Activated T-cell treated with anti-CD3 and anti-CD28 coated beads, Interleukin-2, amount 50 U/mL, for 72 hours (primary cell): ENCODE measurements at regions not wholly inside any gene's neighbourhood (a gene's known extent, or its start where the extent isn't known, plus 50 kb on each side); places are given as distances from the start of the nearest gene placed in this dataset.

Experiments
- ATAC-seq, 2 donors: fragments of 150-1000 bp; cut with Tn5 transposase; replicated peaks in 1 of 2; 2 replicates each; pipeline ENCODE4 v1.10.0; 2021; ENCODE audit warnings: moderate library complexity in 2 of 2, mild to moderate bottlenecking in 1 of 2
- DNase-seq, 2 donors: peaks; one replicate each; pipeline ENCODE4 v3.0.0; 2021 to 2022; ENCODE audit warnings: mixed read lengths in 1 of 2
- H3K27ac Mint-ChIP-seq: one replicate; pipeline ENCODE4 v1.8.0; 2022; ENCODE audit warnings: mild to moderate bottlenecking, moderate library complexity, mixed read lengths
- H3K27me3 Mint-ChIP-seq: one replicate; pipeline ENCODE4 v1.8.0; 2022; ENCODE audit warnings: low read depth, mixed read lengths
- H3K36me3 Mint-ChIP-seq, 2 donors: one replicate each; pipeline ENCODE4 v1.8.0; 2022; ENCODE audit warnings: mixed read lengths in 2 of 2, mild to moderate bottlenecking in 1 of 2; ENCODE audit not compliant: insufficient read depth in 2 of 2
- H3K4me1 Mint-ChIP-seq: one replicate; pipeline ENCODE4 v1.8.0; 2022; ENCODE audit warnings: low read depth, mixed read lengths
- H3K4me3 Mint-ChIP-seq, 2 donors: one replicate each; pipeline ENCODE4 v1.8.0; 2022; ENCODE audit warnings: mild to moderate bottlenecking in 2 of 2, mixed read lengths in 2 of 2, moderate library complexity in 2 of 2
- H3K9me3 Mint-ChIP-seq, 2 donors: one replicate each; pipeline ENCODE4 v1.8.0; 2022; ENCODE audit warnings: mixed read lengths in 2 of 2

GRCh38 chr15:96559087-96559486, 228.6 kb downstream of the NR2F2 start:
- Mint-ChIP-seq H3K4me1 (no peaks in the 10 kb centered on the region), H3K36me3 (no peaks in the 10 kb centered on the region), H3K9me3 (peaks cover 4 to 11% of the 10 kb centered on the region in 2 donors), H3K27ac (no peak overlapping the region), H3K4me3 (no peak overlapping the region), H3K27me3 (peaks cover 7% of the 10 kb centered on the region)
- DNase-seq (no peak), ATAC-seq (no peak)

GRCh38 chr15:96559631-96560030, 229.1 kb downstream of the NR2F2 start:
- ATAC-seq: no peak
- Mint-ChIP-seq H3K4me1 (no peaks in the 10 kb centered on the region), H3K9me3 (peaks cover 4 to 11% of the 10 kb centered on the region in 2 donors), H3K27me3 (peaks cover 7% of the 10 kb centered on the region), H3K27ac (no peak overlapping the region), H3K36me3 (no peaks in the 10 kb centered on the region), H3K4me3 (no peak overlapping the region)
- DNase-seq: no peak

- peaks cover 5 to 8% of the 10 kb centered on the region in 2 donors for H3K9me3 Mint-ChIP-seq
- H3K4me1 Mint-ChIP-seq: no peaks in the 10 kb centered on the region
- no peak overlapping the region for H3K4me3 Mint-ChIP-seq
- H3K27me3 Mint-ChIP-seq: peaks cover 7% of the 10 kb centered on the region
- DNase-seq (no peak), ATAC-seq (no peak)
- H3K36me3 Mint-ChIP-seq: no peaks in the 10 kb centered on the region
- no peak overlapping the region for H3K27ac Mint-ChIP-seq
These were observed 229.9 kb downstream of the NR2F2 start for GRCh38 chr15:96560246-96560895.

GRCh38 chr15:96561593-96561992, 231.1 kb downstream of the NR2F2 start:
- Mint-ChIP-seq H3K27ac (no peak overlapping the region), H3K9me3 (peaks cover 7 to 8% of the 10 kb centered on the region in 2 donors), H3K4me1 (no peaks in the 10 kb centered on the region), H3K36me3 (no peaks in the 10 kb centered on the region), H3K4me3 (no peak overlapping the region), H3K27me3 (peaks cover 7% of the 10 kb centered on the region)
- no peak for DNase-seq
- no peak for ATAC-seq

DNA sequence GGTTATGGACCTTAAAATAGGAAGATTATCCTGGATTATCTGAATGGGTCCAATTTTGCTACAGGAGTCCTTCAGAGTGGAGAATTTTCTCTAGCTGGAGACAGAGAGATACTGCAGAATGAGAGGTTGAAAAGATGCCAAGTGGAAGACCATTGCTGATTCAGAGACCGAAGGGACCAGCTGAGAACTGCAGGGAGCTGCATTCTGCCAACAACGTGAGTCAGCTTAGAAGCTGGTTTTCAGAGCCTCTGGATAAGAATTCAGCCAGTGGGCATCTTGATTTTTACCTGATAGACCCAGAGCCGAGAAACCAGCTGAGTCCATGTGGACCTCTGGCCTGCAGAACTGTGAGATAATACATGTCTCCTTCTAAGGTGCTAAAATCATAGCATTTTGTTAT, 234.0 kb downstream of the NR2F2 start:
- H3K27me3 Mint-ChIP-seq: peaks cover 7% of the 10 kb centered on the region
- no peak overlapping the region for H3K27ac Mint-ChIP-seq
- no peak overlapping the region for H3K4me3 Mint-ChIP-seq
- H3K36me3 Mint-ChIP-seq: no peaks in the 10 kb centered on the region
- DNase-seq: no peak
- no peaks in the 10 kb centered on the region for H3K4me1 Mint-ChIP-seq
- ATAC-seq: no peak
- H3K9me3 Mint-ChIP-seq: peaks cover 7% of the 10 kb centered on the region in 2 donors

GRCh38 chr15:96565266-96565665, 234.8 kb downstream of the NR2F2 start:
- Mint-ChIP-seq H3K27me3 (peaks cover 7% of the 10 kb centered on the region), H3K4me3 (no peak overlapping the region), H3K4me1 (no peaks in the 10 kb centered on the region), H3K9me3 (peaks cover 7% of the 10 kb centered on the region in 2 donors), H3K36me3 (no peaks in the 10 kb centered on the region), H3K27ac (no peak overlapping the region)
- no peak for DNase-seq
- no peak for ATAC-seq

DNA sequence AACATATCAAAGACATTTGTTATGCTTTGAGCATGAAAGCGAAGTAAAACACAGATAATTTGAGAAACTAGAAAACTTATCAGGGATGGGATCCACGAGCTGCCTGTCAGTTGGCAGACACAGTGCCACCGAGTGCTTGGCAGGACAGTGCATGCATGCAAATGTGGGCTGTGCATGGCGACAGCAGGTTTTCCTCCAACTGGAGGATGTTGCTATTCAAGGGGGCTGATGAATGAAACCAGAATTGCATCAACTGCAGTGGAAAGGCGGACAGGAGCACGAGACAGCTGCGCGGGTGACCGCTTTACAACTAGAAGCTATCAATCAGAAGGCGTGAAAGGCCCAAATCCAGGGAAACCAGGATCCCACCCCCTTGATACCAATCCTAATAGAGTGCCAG, 244.3 kb downstream of the NR2F2 start:
- no peak for ATAC-seq
- no peak overlapping the region for H3K4me3 Mint-ChIP-seq

GRCh38 chr15:96576596-96576995, 246.1 kb downstream of the NR2F2 start:
- Mint-ChIP-seq H3K4me3 (no peak overlapping the region), H3K36me3 (no peaks in the 10 kb centered on the region), H3K9me3 (peaks cover 2 to 6% of the 10 kb centered on the region in 2 donors), H3K4me1 (no peaks in the 10 kb centered on the region), H3K27me3 (no peaks in the 10 kb centered on the region), H3K27ac (no peak overlapping the region)
- DNase-seq (no peak), ATAC-seq (no peak)

More for the DNA sequence above, 244.3 kb downstream of the NR2F2 start:
- DNase-seq: no peak
- no peaks in the 10 kb centered on the region for H3K27me3 Mint-ChIP-seq
- no peaks in the 10 kb centered on the region for H3K36me3 Mint-ChIP-seq
- no peak overlapping the region for H3K27ac Mint-ChIP-seq
- H3K9me3 Mint-ChIP-seq: peaks cover 2 to 6% of the 10 kb centered on the region in 2 donors
- H3K4me1 Mint-ChIP-seq: no peaks in the 10 kb centered on the region

- no peak overlapping the region for H3K27ac Mint-ChIP-seq
- H3K4me3 Mint-ChIP-seq: no peak overlapping the region
- H3K9me3 Mint-ChIP-seq: no peaks in the 10 kb centered on the region
- ATAC-seq: no peak
- no peaks in the 10 kb centered on the region for H3K36me3 Mint-ChIP-seq
- H3K4me1 Mint-ChIP-seq: no peaks in the 10 kb centered on the region
- DNase-seq: no peak
- no peaks in the 10 kb centered on the region for H3K27me3 Mint-ChIP-seq
These were observed 247.9 kb downstream of the NR2F2 start for GRCh38 chr15:96578393-96578792.

- ATAC-seq (no peak), DNase-seq (no peak)
- no peaks in the 10 kb centered on the region for H3K9me3 Mint-ChIP-seq
- no peak overlapping the region for H3K4me3 Mint-ChIP-seq
- no peaks in the 10 kb centered on the region for H3K27me3 Mint-ChIP-seq
- H3K27ac Mint-ChIP-seq: no peak overlapping the region
- H3K36me3 Mint-ChIP-seq: no peaks in the 10 kb centered on the region
- H3K4me1 Mint-ChIP-seq: no peaks in the 10 kb centered on the region
These were observed 250.9 kb downstream of the NR2F2 start for GRCh38 chr15:96581371-96581770.

DNA sequence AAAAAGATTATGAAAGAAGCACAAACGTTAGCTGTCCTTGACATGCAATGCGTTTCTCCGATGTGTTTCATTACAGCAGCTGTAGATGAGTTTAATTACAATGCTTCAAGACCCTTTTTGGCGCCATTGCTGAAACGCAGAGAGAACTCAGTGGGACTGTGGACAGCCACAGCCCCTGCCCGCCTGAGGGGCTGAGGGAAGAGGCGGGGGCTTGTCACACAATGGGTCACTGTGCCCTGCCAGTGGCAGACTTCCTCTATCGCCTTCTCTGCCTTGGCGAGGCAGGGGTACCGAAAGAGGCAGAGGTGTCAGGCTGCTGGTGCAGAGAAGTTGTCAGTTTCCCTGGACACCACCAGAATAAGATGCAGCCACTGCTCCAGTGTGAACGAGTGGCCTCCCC, 252.0 kb downstream of the NR2F2 start:
- ATAC-seq (no peak), DNase-seq (no peak)
- Mint-ChIP-seq H3K36me3 (no peaks in the 10 kb centered on the region), H3K27ac (no peak overlapping the region), H3K4me3 (no peak overlapping the region), H3K27me3 (no peaks in the 10 kb centered on the region), H3K4me1 (no peaks in the 10 kb centered on the region), H3K9me3 (no peaks in the 10 kb centered on the region)

DNA sequence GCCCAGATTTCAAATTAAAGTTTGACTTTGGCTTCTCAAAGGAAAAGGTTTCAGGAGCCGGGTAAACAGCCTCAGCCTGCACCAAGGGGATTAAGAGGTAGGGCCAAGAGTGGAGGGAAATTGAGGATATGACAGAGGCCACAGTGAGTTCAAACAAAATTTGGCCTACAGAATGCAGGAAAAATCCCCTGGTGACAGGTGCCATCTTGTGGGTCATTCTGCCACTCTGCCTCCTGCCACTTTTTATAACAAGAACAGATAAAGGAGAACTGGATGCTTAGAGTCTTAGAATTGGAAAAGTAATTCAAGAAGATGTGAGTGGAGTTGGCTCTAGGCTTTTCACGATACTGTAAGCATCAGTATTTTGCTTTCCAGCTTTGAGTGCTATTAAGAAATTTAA, 253.2 kb downstream of the NR2F2 start:
- Mint-ChIP-seq H3K36me3 (no peaks in the 10 kb centered on the region), H3K4me1 (no peaks in the 10 kb centered on the region), H3K4me3 (no peak overlapping the region), H3K9me3 (no peaks in the 10 kb centered on the region), H3K27me3 (no peaks in the 10 kb centered on the region), H3K27ac (no peak overlapping the region)
- DNase-seq: no peak
- ATAC-seq: no peak

DNA sequence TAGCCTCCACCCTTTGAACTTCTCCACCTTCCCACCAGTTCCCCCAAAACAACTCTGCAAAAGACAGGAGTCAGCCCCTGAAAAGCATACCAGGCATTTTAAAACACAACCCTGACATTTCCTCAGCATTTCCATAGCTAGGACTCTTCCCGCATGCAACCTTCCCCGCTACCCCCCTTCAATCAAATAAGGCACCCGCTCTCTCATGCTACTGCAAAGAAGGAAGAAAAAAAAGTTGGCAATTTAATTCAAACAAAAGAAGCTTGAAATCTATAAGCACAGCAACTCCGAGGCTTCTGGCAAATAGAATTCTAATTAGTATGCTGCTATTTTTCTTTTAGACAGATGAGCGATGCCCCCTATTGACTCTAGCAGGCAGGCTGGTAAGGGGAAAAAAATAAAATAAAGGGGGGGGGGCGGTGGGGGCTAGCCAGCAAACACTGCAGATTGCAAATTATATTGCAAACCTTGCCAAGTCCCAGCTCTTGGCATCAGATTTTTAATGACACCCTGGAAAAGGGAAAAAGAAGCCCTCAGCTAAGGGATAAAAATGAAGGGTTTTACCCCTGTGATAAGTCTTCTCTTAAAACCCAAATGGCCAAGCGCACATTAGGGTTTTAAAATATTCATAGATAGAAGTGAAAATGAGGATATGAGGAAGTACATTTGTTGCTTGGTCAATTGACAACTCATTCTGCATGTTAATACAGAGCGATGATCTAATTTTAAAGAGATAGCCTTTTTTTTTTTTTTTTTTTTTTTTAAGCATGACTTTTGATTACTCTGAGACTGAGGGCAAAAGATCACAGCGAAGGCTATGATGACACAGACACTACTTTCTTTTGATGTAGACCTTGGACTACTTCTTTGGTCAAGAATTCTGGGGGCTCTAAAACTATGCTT, 255.2 kb downstream of the NR2F2 start:
- Mint-ChIP-seq H3K27ac (no peak overlapping the region), H3K4me3 (no peak overlapping the region), H3K4me1 (no peaks in the 10 kb centered on the region), H3K36me3 (no peaks in the 10 kb centered on the region), H3K9me3 (no peaks in the 10 kb centered on the region), H3K27me3 (no peaks in the 10 kb centered on the region)
- ATAC-seq (no peak), DNase-seq (no peak)
